Body of pancreas (tissue), 4 donors: ENCODE measurements at regions not wholly inside any gene's neighbourhood (a gene's known extent, or its start where the extent isn't known, plus 50 kb on each side); places are given as distances from the start of the nearest gene placed in this dataset.

ENCODE experiments used
- ATAC-seq: fragments of 150-250 bp; one replicate; pipeline ENCODE4 v1.9.1; 2016
- DNase-seq, 4 donors: peaks; one replicate each; pipeline ENCODE4 v3.0.0-alpha.2; 2019
- H3K27ac ChIP-seq, 4 donors: fragments of 200-600 bp; sonication (generic); 1 replicate in 3 of 4; 2 replicates in 1 of 4; pipeline versions ENCODE4 v1.5.1 to v1.6.1; 2016 to 2019; ENCODE audit warnings: mild to moderate bottlenecking in 1 of 4, mixed read lengths in 1 of 4, moderate library complexity in 1 of 4
- H3K27me3 ChIP-seq, 2 donors: fragments of 200-600 bp; sonication (generic); one replicate each; pipeline ENCODE4 v1.6.0; 2016; ENCODE audit warnings: mild to moderate bottlenecking in 1 of 2
- H3K36me3 ChIP-seq, 2 donors: fragments of 200-600 bp; sonication (generic); replicated peaks in 1 of 2; 2 replicates each; pipeline ENCODE4 v1.5.1; 2016; ENCODE audit warnings: low read depth in 2 of 2; ENCODE audit not compliant: insufficient read depth in 1 of 2
- H3K4me1 ChIP-seq: fragments of 200-600 bp; sonication (generic); one replicate; pipeline ENCODE4 v1.6.0; 2016
- H3K4me3 ChIP-seq, 2 donors: fragments of 200-600 bp; sonication (generic); 1 replicate in 1 of 2; 2 replicates in 1 of 2; pipeline ENCODE4 v1.5.1; 2016 to 2019
- H3K9me3 ChIP-seq, 3 donors: fragments of 200-600 bp; sonication (generic); 1 replicate in 2 of 3; 2 replicates in 1 of 3; pipeline ENCODE4 v1.5.1; 2016
- POLR2A ChIP-seq, 3 donors: fragments of 450-650 bp; IDR thresholded peaks; one replicate each; pipeline ENCODE4 v1.6.1; 2016; ENCODE audit warnings: antibody characterized with exemption in 3 of 3, mild to moderate bottlenecking in 2 of 3
- WGBS, 2 donors: methylation state at CpG; one replicate each; pipeline ENCODE4 v1.1.5; 2017; 5-methylcytosine and 5-hydroxymethylcytosine counted together
- intact Hi-C: fragments of 100-400 bp; cut with DNase I; formaldehyde crosslinking; loops from one replicate; pipeline ENCODE4 v1.15.1; 2023
- TF ChIP-seq, protein P1 (sequence below), 7 experiments: fragments of 450-650 bp in 4 of 7; fragments of 200-600 bp in 3 of 7; sonication (generic) in 3 of 7; IDR thresholded peaks; one replicate each; pipeline ENCODE4 v1.5.1; 2016 to 2019; ENCODE audit warnings: antibody characterized with exemption in 7 of 7

GRCh38 chr6:130535242-130535641, 169.4 kb downstream of the TMEM200A start:
- no peaks in the 10 kb centered on the region for H3K27me3 ChIP-seq
- ATAC-seq: no peak
- no peaks in the 10 kb centered on the region for H3K9me3 ChIP-seq
- H3K4me1 ChIP-seq: no peaks in the 10 kb centered on the region
- no peak overlapping the region for H3K4me3 ChIP-seq
- no peaks in the 10 kb centered on the region for H3K36me3 ChIP-seq
- H3K27ac ChIP-seq: no peak overlapping the region
- no peak for DNase-seq
- intact Hi-C loops: no loop called here
- TF ChIP-seq, protein P1, sequence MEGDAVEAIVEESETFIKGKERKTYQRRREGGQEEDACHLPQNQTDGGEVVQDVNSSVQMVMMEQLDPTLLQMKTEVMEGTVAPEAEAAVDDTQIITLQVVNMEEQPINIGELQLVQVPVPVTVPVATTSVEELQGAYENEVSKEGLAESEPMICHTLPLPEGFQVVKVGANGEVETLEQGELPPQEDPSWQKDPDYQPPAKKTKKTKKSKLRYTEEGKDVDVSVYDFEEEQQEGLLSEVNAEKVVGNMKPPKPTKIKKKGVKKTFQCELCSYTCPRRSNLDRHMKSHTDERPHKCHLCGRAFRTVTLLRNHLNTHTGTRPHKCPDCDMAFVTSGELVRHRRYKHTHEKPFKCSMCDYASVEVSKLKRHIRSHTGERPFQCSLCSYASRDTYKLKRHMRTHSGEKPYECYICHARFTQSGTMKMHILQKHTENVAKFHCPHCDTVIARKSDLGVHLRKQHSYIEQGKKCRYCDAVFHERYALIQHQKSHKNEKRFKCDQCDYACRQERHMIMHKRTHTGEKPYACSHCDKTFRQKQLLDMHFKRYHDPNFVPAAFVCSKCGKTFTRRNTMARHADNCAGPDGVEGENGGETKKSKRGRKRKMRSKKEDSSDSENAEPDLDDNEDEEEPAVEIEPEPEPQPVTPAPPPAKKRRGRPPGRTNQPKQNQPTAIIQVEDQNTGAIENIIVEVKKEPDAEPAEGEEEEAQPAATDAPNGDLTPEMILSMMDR (IDR thresholded peaks at IDR 0.05): no peak
- TF ChIP-seq POLR2A (IDR thresholded peaks at IDR 0.05): no peak
- WGBS, 2 donors: 56 to 67% methylated on average over 2 of the region's 2 CpGs

DNA sequence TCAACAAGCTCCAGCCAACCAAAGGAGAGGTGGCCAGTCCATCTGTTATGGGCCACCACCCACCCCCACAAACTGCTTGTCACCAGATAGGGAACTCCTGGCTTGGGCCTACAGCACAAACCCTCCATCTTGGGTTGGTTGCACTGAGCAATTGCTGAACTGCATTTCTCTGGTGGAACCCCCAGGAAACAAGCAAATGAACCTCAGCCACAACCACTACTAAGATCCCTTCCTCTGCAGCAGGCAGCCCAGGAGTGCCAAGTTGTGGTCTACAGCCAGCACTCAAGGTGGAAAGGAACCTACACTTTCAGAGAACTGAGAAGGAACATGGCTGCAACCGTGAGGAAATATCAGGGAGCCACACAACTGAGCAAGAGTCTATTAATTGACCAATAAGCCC, 171.6 kb downstream of the TMEM200A start:
- 53 to 67% methylated on average over 1 of the region's 1 CpG for WGBS, 2 donors
- intact Hi-C loops: no loop called here
- ATAC-seq (no peak), DNase-seq (no peak)
- no peaks in the 10 kb centered on the region for H3K27me3 ChIP-seq
- H3K9me3 ChIP-seq: no peaks in the 10 kb centered on the region
- H3K4me1 ChIP-seq: no peaks in the 10 kb centered on the region
- TF ChIP-seq, protein P1 (IDR thresholded peaks at IDR 0.05): no peak
- TF ChIP-seq POLR2A (IDR thresholded peaks at IDR 0.05): no peak
- no peaks in the 10 kb centered on the region for H3K36me3 ChIP-seq
- no peak overlapping the region for H3K4me3 ChIP-seq
- no peak overlapping the region for H3K27ac ChIP-seq

DNA sequence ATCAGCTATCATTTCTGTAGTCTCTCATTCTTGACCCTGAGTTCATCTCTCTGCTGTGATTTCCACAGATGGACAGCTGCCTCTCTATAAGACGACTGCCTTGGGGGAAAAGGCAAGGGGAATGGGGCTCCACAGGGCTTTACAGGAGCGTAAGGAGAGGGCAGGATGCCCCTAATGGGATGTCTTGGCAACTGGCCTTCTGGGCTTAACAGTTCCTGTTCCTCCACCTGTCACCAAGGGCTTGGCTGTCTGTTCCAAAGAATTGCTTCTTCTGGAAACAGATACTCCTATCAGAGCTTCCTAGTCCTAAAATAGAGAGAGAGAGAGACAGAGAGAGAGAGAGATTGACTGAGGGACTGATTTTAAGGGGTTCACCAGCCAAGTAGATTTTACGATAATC, 181.9 kb downstream of the TMEM200A start:
- no peaks in the 10 kb centered on the region for H3K27me3 ChIP-seq
- DNase-seq (no peak), ATAC-seq (no peak)
- no peak for TF ChIP-seq POLR2A (IDR thresholded peaks at IDR 0.05)
- TF ChIP-seq, protein P1 (IDR thresholded peaks at IDR 0.05): no peak
- no peaks in the 10 kb centered on the region for H3K36me3 ChIP-seq
- no peak overlapping the region for H3K27ac ChIP-seq
- H3K9me3 ChIP-seq: no peaks in the 10 kb centered on the region
- no peak overlapping the region for H3K4me3 ChIP-seq
- WGBS, 2 donors: 46 to 50% methylated on average over 3 of the region's 3 CpGs
- no peaks in the 10 kb centered on the region for H3K4me1 ChIP-seq
- intact Hi-C loops: no loop called here

DNA sequence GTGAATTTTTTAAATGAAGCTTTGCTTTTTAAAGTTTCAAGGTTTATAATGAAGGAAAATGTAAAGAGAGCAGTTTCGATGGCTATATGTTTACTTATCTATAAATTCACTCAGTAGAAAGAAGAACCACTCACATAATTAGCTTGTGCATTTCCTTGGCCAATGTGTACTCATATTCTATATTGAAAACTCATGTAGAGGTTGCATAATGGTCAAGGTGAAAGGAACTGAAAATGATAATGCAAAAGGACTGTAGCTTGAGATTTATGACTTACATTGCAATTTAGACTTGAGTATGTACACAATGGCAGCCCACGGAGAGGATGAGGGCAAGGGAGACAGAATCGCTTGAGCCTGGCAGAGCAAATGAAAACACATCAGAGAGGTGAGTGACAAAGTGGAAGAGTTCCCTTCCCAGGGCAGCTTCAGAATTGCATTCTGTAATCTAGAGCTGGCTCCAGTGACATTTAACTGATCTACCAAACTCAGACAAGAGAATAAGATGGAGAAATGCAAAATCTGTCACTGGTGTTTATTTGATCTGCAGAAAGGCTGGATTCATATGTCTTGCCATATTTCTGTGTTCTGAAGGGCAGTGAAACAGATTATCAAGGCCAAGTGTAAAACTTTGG, 191.8 kb downstream of the TMEM200A start:
- no peaks in the 10 kb centered on the region for H3K9me3 ChIP-seq
- no peak overlapping the region for H3K27ac ChIP-seq
- 51 to 52% methylated on average over 3 of the region's 3 CpGs for WGBS, 2 donors
- TF ChIP-seq, protein P1 (IDR thresholded peaks at IDR 0.05): no peak
- no peak for TF ChIP-seq POLR2A (IDR thresholded peaks at IDR 0.05)
- intact Hi-C loops: no loop called here
- no peak overlapping the region for H3K4me3 ChIP-seq
- DNase-seq: no peak
- H3K36me3 ChIP-seq: no peaks in the 10 kb centered on the region
- H3K27me3 ChIP-seq: no peaks in the 10 kb centered on the region
- no peak for ATAC-seq
- no peaks in the 10 kb centered on the region for H3K4me1 ChIP-seq

GRCh38 chr6:130558131-130558530, 192.3 kb downstream of the TMEM200A start:
- TF ChIP-seq POLR2A (IDR thresholded peaks at IDR 0.05): no peak
- TF ChIP-seq, protein P1 (IDR thresholded peaks at IDR 0.05): no peak
- ATAC-seq (no peak), DNase-seq (no peak)
- intact Hi-C loops: no loop called here
- whole genome bisulfite sequencing, 2 donors: 43 to 68% methylated on average over 1 of the region's 1 CpG
- Histone ChIP-seq H3K9me3 (no peaks in the 10 kb centered on the region), H3K27me3 (no peaks in the 10 kb centered on the region), H3K36me3 (no peaks in the 10 kb centered on the region), H3K4me1 (no peaks in the 10 kb centered on the region), H3K4me3 (no peak overlapping the region), H3K27ac (no peak overlapping the region)
